ENCODE measurements at regions not wholly inside any gene's neighbourhood (a gene's known extent, or its start where the extent isn't known, plus 50 kb on each side); places are given as distances from the start of the nearest gene placed in this dataset.

DNA sequence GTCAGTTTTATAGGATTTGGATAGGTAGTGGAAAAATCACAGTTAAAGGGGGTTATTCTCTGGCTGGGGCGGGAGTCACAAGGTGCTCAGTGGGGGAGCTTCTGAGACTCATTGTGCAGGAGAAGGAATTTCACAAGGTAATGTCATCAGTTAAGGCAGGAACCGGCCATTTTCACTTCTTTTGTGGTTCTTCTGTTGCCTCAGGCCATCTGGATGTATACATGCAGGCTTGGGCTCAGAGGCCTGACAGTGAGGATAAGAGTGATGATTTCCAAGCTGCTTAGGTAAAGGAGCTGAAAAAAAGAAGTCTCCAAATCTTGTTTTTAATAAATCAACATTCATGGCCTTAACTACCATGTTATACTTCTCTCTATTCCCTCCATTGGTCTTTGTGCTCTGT, 622.9 kb upstream of the ID4 start (continued):
- TF ChIP-seq MGA (IDR thresholded peaks at IDR 0.05) (no peak), ZNF165 (CRISPR knock-in tag; IDR thresholded peaks at IDR 0.05; ENCODE audit: borderline replicate concordance) (no peak), TRIM24 (IDR thresholded peaks at IDR 0.05) (no peak), JUND (IDR thresholded peaks at IDR 0.05; ENCODE audit: borderline replicate concordance, low read depth, low read length) (no peak), JUND (tag; IDR thresholded peaks at IDR 0.05; ENCODE audit: borderline replicate concordance, low read depth, low read length) (no peak), TAF7 (tag; IDR thresholded peaks at IDR 0.05) (no peak), NONO (IDR thresholded peaks at IDR 0.05; ENCODE audit: low read depth in 2 of 2, low read length in 1 of 2) (no peak)
- TF ChIP-seq, protein P1, sequence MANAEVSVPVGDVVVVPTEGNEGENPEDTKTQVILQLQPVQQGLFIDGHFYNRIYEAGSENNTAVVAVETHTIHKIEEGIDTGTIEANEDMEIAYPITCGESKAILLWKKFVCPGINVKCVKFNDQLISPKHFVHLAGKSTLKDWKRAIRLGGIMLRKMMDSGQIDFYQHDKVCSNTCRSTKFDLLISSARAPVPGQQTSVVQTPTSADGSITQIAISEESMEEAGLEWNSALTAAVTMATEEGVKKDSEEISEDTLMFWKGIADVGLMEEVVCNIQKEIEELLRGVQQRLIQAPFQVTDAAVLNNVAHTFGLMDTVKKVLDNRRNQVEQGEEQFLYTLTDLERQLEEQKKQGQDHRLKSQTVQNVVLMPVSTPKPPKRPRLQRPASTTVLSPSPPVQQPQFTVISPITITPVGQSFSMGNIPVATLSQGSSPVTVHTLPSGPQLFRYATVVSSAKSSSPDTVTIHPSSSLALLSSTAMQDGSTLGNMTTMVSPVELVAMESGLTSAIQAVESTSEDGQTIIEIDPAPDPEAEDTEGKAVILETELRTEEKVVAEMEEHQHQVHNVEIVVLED (CRISPR knock-in tag; IDR thresholded peaks at IDR 0.05): no peak
- TF ChIP-seq, protein P2, sequence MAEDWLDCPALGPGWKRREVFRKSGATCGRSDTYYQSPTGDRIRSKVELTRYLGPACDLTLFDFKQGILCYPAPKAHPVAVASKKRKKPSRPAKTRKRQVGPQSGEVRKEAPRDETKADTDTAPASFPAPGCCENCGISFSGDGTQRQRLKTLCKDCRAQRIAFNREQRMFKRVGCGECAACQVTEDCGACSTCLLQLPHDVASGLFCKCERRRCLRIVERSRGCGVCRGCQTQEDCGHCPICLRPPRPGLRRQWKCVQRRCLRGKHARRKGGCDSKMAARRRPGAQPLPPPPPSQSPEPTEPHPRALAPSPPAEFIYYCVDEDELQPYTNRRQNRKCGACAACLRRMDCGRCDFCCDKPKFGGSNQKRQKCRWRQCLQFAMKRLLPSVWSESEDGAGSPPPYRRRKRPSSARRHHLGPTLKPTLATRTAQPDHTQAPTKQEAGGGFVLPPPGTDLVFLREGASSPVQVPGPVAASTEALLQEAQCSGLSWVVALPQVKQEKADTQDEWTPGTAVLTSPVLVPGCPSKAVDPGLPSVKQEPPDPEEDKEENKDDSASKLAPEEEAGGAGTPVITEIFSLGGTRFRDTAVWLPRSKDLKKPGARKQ (CRISPR knock-in tag; IDR thresholded peaks at IDR 0.05): no peak
- TF ChIP-seq, protein P3, sequence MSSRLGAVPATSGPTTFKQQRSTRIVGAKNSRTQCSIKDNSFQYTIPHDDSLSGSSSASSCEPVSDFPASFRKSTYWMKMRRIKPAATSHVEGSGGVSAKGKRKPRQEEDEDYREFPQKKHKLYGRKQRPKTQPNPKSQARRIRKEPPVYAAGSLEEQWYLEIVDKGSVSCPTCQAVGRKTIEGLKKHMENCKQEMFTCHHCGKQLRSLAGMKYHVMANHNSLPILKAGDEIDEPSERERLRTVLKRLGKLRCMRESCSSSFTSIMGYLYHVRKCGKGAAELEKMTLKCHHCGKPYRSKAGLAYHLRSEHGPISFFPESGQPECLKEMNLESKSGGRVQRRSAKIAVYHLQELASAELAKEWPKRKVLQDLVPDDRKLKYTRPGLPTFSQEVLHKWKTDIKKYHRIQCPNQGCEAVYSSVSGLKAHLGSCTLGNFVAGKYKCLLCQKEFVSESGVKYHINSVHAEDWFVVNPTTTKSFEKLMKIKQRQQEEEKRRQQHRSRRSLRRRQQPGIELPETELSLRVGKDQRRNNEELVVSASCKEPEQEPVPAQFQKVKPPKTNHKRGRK (tag; IDR thresholded peaks at IDR 0.05): no peak
